NCI-H2081 treated with DMSO at 0.1 percent for 48 hours (cell line): ENCODE measurements at regions not wholly inside any gene's neighbourhood (a gene's known extent, or its start where the extent isn't known, plus 50 kb on each side); places are given as distances from the start of the nearest gene placed in this dataset.

Source experiments
- DNase-seq: peaks from one replicate; lab custom pipeline; 2025; lab: John Stamatoyannopoulos, UW

DNA sequence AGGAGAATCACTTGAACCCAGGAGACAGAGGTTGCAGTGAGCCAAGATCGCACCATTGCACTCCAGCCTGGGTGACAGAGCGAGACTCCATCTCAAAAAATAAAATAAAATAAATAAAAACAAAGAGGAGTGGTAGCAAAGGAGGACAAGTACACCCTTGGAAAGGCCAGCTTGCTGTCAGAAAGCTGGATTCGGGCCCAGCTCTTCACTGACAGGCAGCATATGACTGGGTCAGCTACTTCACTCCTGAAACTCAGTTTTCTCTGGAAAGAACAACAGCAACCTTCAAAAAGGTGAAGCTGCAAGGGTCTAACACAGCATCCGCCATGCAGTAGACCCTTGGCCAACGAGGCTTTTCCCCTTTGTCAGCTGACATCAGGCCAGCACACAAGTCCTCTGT lies 156.0 kb upstream of the TIAM1 start:
- DNase-seq = no peak

- no peak for DNase-seq
Observed at GRCh38 chr21:31498985-31499384, 154.9 kb upstream of the TIAM1 start.

GRCh38 chr21:31497914-31498313 lies 153.9 kb upstream of the TIAM1 start:
- no peak for DNase-seq

GRCh38 chr21:31493350-31493880 lies 149.4 kb upstream of the TIAM1 start:
- DNase-seq = no peak

DNA sequence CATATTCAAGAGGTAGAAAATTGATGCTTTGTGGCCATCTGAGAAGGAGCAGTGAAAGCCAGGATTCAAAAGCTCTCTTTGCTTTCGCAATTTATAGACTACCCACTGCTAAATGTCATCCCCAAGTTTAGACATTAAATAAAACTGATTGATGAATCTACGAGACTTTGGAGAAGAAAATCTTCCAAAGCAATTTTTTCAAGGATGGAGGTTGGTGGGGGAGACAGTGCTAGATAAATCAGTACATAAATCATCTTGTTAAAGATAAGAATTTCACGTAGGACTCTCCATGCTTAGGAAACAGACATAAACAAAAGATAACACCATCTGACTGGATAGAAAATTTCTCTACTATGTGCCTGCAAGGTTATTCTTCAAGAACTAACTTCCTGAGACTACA lies 147.6 kb upstream of the TIAM1 start:
- no peak for DNase-seq

DNA sequence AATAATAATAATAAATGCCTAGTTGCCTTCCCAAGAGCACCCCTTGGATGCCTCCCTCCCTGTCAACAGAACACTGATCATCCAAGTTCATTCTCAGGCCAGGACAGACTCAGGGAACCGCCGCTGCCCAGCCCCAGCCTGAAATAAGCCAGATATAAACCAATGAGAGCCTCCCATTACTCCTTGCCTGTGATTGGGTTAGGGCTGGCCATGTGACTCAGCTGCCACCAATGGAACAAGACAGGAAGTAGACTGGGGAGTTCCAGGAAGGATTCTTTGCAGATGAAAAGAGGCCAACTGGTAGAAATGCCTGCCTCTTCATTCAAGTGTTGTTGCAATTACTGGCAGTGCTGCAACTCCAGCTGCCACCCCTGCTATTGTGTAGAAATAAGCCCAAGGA lies 146.4 kb upstream of the TIAM1 start:
- DNase-seq = no peak

DNA sequence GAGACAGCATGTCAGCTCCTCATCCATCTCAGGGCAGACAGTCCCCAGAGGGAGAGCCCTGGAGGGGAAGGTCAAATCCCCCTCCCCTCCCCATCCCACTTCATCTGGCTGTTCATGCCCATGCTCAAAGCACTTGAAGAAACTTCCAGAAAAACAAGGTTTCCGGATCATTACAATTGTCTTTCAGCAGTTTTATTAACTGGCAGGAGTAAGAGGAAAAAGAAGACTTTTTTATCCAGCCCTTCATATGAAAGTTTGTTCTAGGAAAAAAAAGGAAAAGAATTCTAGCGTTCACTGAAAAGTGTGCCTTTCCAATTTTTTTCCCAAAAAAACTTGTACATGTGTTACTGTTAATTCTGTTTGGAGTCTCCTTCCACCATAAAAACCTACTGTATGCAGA lies 145.7 kb upstream of the TIAM1 start:
- DNase-seq = no peak

DNA sequence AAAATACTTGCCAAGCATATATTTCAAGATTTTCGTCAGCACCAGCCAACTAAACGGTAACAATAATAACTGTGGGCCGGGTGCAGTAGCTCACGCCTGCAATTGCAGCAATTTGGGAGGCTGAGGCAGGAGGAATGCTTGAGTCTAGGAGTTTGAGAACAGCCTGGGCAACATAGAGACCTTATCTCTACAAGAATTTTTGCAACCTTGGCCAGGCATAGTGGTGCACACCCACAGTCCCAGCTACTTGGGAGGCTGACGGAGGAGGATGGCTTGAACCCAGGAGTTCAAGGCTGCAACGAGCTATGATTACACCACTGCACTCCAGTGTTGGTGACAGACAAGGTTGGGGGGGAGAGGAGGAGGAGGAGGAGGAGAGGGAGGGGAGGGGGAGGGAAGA lies 145.0 kb upstream of the TIAM1 start:
- DNase-seq = no peak

- DNase-seq = no peak
Observed at GRCh38 chr21:31484219-31484618, 140.2 kb upstream of the TIAM1 start.

GRCh38 chr21:31483146-31483545 lies 139.1 kb upstream of the TIAM1 start:
- no peak for DNase-seq

DNA sequence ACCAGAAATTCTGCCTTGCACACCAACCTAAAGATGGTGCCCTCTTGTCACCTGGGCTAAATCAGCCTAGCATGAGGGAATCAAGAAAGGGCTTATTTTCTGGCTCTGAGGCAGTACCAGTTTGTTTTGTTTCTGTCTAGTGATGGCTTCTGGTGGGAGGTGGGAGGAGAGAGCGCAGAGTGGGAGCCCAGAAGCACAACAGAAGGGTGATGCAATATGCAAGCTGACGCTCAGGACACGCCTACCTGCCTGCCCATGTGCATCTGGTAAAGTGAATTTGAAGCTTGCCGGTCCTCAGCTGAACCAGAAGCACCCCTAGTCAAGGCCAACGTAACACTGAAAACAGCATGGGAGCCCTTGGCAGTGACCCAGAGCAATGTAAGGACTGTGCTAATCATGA lies 138.4 kb upstream of the TIAM1 start:
- no peak for DNase-seq

GRCh38 chr21:31480228-31480627 lies 136.2 kb upstream of the TIAM1 start:
- DNase-seq = no peak

- DNase-seq = no peak
Observed at GRCh38 chr21:31479714-31480113, 135.7 kb upstream of the TIAM1 start.

DNA sequence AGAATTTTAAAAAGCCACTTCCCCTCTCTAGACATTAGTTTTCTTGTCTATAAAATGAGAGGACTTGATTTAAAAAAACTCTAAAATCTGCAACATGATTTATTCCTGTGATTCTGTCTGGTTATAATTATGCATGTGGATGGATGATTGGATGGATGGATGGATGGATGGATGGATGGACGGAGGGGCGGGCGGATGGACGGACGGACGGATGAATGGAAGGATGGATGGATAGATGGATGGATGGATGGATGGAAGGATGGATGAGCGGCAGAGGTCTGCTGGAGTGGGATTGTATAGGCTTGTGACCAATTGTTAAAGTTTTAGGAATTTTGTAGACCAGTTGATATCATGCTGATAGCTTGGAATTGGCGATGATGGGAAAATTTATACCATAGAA lies 135.2 kb upstream of the TIAM1 start:
- no peak for DNase-seq

DNA sequence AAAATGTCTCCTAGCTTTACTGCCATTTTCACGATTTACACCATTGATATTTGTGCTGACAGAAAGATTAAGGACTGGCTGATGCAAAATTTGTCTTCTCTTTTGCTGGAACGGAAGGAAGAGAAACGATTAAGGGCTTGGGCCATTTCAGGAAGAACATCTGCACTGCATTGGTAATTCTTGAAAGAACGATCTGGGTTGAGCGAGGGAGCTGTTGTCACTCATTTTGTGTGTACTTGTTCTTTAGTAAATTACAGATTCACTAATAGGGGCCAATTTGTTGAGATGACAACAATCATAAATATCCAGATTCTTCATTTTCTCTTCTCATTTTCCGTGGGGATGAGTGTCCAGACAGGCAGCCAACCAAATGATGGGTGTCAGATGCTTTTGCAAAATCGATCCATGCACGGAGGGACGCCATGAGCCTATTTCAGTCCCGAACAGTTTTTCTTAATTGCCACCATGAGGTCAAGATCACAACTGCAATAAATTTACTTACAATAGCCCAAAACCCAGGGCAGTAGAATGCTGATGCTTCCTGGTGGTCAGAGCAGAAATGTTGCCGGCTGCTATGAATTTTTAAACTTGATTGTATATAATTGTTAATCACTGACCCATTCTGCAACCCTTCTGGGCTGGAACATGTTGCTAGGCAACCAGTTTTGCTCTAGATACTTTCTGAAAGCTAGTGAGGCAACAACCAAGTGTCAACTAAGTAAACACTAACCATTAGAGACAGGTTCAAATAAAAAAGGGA lies 132.4 kb upstream of the TIAM1 start:
- DNase-seq = no peak

DNA sequence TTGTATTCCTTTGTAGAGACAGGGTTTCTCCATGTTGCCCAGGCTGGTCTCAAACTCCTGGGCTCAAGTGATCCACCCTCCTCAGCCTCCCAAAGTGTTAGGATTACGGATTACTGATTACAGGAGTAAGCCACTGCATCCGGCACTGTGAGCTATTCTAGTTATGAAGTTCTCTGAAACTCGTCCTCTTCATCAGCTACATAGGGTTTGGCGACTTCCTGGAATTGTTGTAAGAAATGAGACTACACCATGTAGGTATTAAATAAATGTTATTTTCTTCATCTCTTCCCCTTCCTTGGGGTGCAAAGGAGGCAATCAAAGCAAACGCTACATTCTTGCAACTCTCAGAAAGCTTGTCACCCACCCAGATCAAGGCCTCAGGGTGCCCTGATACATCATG lies 131.2 kb upstream of the TIAM1 start:
- DNase-seq = no peak

DNA sequence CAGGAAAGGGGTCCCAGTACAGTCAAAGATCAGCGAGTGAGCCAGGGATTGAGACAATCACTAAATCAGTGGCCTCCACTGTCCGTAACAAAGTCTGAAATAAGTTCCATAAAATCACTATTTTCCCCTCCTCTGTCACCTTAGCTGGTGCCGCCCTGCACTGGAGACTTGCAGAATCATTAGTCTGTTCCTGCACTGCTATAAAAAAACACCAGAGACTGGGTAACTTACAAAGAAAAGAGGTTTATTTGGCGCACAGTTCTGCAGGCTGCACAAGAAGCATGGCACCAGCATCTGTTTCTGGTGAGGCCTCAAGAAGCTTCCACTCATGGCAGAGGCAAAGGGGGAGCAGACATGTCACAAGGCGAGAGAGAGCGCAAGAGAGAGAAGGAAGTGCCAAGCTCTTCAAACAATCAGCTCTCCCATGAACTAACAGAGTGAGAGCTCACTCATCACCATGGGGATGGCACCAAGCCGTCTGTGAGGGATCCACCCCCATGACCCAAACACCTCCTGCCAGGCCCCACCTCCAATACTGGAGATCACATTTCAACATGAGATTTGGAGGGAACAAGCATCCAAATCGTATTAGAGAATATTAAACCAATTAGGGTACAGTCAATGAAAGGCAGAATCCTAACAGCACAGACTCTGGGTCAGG lies 129.8 kb upstream of the TIAM1 start:
- no peak for DNase-seq

DNA sequence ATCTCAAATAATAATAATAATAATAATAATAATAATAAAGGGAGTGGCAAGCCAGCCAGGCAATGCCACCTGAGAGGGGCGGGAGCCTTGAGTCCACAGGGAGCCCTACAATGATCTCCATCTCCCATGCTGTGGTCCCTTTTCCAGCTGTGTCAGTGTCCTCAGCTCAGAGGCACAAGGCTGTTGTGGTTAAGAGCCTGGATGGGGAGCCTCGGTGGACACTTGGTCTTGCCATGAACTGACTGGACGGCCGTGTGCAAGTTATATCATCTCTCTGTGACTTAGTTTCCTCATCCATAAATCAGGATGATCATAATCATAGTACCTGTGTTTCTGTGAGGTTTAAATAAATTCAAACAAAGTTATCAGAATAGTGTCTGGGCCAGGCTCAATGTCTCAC lies 127.8 kb upstream of the TIAM1 start:
- DNase-seq = no peak

GRCh38 chr21:31470896-31471694 lies 127.0 kb upstream of the TIAM1 start:
- no peak for DNase-seq

- no peak for DNase-seq
Observed at GRCh38 chr21:31460980-31461379, 116.9 kb upstream of the TIAM1 start.

- DNase-seq = no peak
Observed at GRCh38 chr21:31459457-31459856, 115.4 kb upstream of the TIAM1 start.

GRCh38 chr21:31457675-31458074 lies 113.6 kb upstream of the TIAM1 start:
- DNase-seq = no peak

DNA sequence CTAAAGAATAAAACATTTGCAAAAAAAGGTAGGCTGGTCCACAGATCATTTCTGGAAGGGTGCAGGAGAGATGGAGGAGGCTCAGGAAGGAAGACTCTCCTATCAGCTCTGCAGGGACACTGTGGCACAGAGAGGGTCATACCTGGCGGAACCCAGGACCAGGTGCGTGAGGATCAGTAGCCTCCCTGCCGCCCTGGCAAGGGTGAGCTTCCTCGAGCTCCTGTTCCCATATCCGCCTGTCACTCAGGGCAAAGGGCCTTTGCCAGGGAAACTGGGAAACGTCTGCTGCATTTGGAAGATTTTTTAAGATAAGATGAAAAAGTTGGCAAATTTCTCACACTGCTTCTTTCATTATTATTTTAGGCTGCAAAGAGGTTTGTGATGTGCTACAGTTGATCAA lies 112.1 kb upstream of the TIAM1 start:
- DNase-seq = no peak
